ENCODE measurements at regions not wholly inside any gene's neighbourhood (a gene's known extent, or its start where the extent isn't known, plus 50 kb on each side); places are given as distances from the start of the nearest gene placed in this dataset.
"Not testable (repeated sequence)": the region's sequence is repeated elsewhere in the genome, so short reads cannot be mapped to it uniquely, and the experiment has no call there.

- DNase-seq (ENCODE audit: low read depth), result not testable (repeated sequence)
Measured at GRCh38 chr10:42533866-42534265, 104.5 kb downstream of the ZNF33B start.

- DNase-seq (ENCODE audit: low read depth), result no peak
Measured at GRCh38 chr10:42532996-42533395, 105.4 kb downstream of the ZNF33B start.

GRCh38 chr10:42523098-42523497 lies 115.3 kb downstream of the ZNF33B start:
- no peak for DNase-seq (ENCODE audit: low read depth)

GRCh38 chr10:42519761-42520460 lies 118.5 kb downstream of the ZNF33B start:
- DNase-seq (ENCODE audit: low read depth), result no peak

GRCh38 chr10:42519079-42519478 lies 119.3 kb downstream of the ZNF33B start:
- DNase-seq (ENCODE audit: low read depth), result no peak

GRCh38 chr10:42513921-42514320 lies 124.4 kb downstream of the ZNF33B start:
- DNase-seq (ENCODE audit: low read depth), result no peak

GRCh38 chr10:42491801-42492200 lies 146.6 kb downstream of the ZNF33B start:
- no peak for DNase-seq (ENCODE audit: low read depth)

GRCh38 chr10:42491001-42491592 lies 147.3 kb downstream of the ZNF33B start:
- no peak for DNase-seq (ENCODE audit: low read depth)

GRCh38 chr10:42490368-42490767 lies 148.0 kb downstream of the ZNF33B start:
- DNase-seq (ENCODE audit: low read depth), result no peak

- no peak for DNase-seq (ENCODE audit: low read depth)
Measured at GRCh38 chr10:42488416-42488815, 150.0 kb downstream of the ZNF33B start.

GRCh38 chr10:42482411-42482810 lies 156.0 kb downstream of the ZNF33B start:
- no peak for DNase-seq (ENCODE audit: low read depth)

- no peak for DNase-seq (ENCODE audit: low read depth)
Measured at GRCh38 chr10:42479057-42479456, 159.3 kb downstream of the ZNF33B start.

- no peak for DNase-seq (ENCODE audit: low read depth)
Measured at GRCh38 chr10:42477170-42477569, 161.2 kb downstream of the ZNF33B start.

GRCh38 chr10:42476101-42476500 lies 162.3 kb downstream of the ZNF33B start:
- no peak for DNase-seq (ENCODE audit: low read depth)

GRCh38 chr10:42475168-42476098 lies 162.9 kb downstream of the ZNF33B start:
- DNase-seq (ENCODE audit: low read depth), result no peak

- DNase-seq (ENCODE audit: low read depth), result no peak
Measured at GRCh38 chr10:42454313-42454712, 184.1 kb downstream of the ZNF33B start.

GRCh38 chr10:42431095-42431494 lies 207.3 kb downstream of the ZNF33B start:
- DNase-seq (ENCODE audit: low read depth), result no peak

- DNase-seq (ENCODE audit: low read depth), result no peak
Measured at GRCh38 chr10:42428534-42428933, 209.8 kb downstream of the ZNF33B start.

- DNase-seq (ENCODE audit: low read depth), result no peak
Measured at GRCh38 chr10:42422911-42423310, 215.5 kb downstream of the ZNF33B start.

GRCh38 chr10:42421812-42422211 lies 216.6 kb downstream of the ZNF33B start:
- DNase-seq (ENCODE audit: low read depth), result no peak

GRCh38 chr10:42419789-42420188 lies 218.6 kb downstream of the ZNF33B start:
- DNase-seq (ENCODE audit: low read depth), result no peak

- DNase-seq (ENCODE audit: low read depth), result no peak
Measured at GRCh38 chr10:42380926-42381547, 257.3 kb downstream of the ZNF33B start.

All from stimulated activated CD8-positive, alpha-beta memory T cell treated with anti-CD3 and anti-CD28 coated beads, Interleukin-12 subunit alpha, Interleukin-12 subunit beta, amount 100 ng/mL, for 4 hours (primary cell).